Parathyroid adenoma (tissue), 2 donors: ENCODE measurements at regions not wholly inside any gene's neighbourhood (a gene's known extent, or its start where the extent isn't known, plus 50 kb on each side); places are given as distances from the start of the nearest gene placed in this dataset.

Experiments used
- H2AFZ ChIP-seq: fragments of 300-600 bp; sonication (generic); one replicate; pipeline ENCODE4 v1.7.0; 2017; ENCODE audit warnings: antibody characterized with exemption, mild to moderate bottlenecking
- H3K27ac ChIP-seq: fragments of 300-600 bp; sonication (generic); one replicate; pipeline ENCODE4 v1.7.0; 2017
- H3K27me3 ChIP-seq: fragments of 300-600 bp; sonication (generic); one replicate; pipeline ENCODE4 v1.7.0; 2017; ENCODE audit warnings: low read length; ENCODE audit not compliant: control insufficient read depth, insufficient read depth
- H3K36me3 ChIP-seq: fragments of 300-600 bp; sonication (generic); one replicate; pipeline ENCODE4 v1.7.0; 2017; ENCODE audit warnings: low read length; ENCODE audit not compliant: control insufficient read depth, insufficient read depth
- H3K4me1 ChIP-seq: fragments of 300-600 bp; sonication (generic); one replicate; pipeline ENCODE4 v1.7.0; 2017; ENCODE audit warnings: control low read depth
- H3K4me2 ChIP-seq: fragments of 300-600 bp; sonication (generic); one replicate; pipeline ENCODE4 v1.7.0; 2017; ENCODE audit warnings: low read length
- H3K4me3 ChIP-seq: fragments of 300-600 bp; sonication (generic); one replicate; pipeline ENCODE4 v1.7.0; 2017; ENCODE audit warnings: low read depth, low read length
- H3K79me2 ChIP-seq: fragments of 300-600 bp; sonication (generic); one replicate; pipeline ENCODE4 v1.7.0; 2017; ENCODE audit warnings: control low read depth
- H3K9ac ChIP-seq: fragments of 300-600 bp; sonication (generic); one replicate; pipeline ENCODE4 v1.7.0; 2017; ENCODE audit warnings: mild to moderate bottlenecking
- H3K9me3 ChIP-seq: fragments of 300-600 bp; sonication (generic); one replicate; pipeline ENCODE4 v1.7.0; 2017; ENCODE audit warnings: low read length; ENCODE audit not compliant: control insufficient read depth
- TF ChIP-seq, protein P1 (sequence below): fragments of 300-600 bp; sonication (generic); IDR thresholded peaks from one replicate; pipeline ENCODE4 v1.7.0; 2017; ENCODE audit warnings: antibody characterized with exemption, mild to moderate bottlenecking
- donor health status: primary hyperparathyroidism.

DNA sequence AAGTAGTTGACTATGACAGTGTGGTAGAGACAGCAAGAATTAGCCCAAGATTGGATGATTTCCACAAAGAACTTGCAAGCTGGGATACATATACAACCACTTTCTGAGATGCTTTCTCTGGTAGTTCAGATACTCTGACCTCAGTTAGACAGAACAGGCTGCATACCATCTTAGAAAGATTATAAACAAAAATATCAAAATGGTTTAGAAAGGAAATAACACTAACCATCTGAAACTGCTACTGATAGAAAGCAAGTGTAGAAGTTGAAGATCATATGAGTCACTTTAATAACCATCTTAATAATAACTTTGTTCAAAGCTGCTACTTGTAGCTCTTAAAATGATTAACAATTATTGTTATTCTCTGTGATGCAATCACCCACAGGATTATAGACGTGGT is 255.4 kb upstream of the TTC29 start:
- Histone ChIP-seq H3K4me1 (no peaks in the 10 kb centered on the region), H3K36me3 (no peaks in the 10 kb centered on the region), H3K9ac (no peak overlapping the region), H3K79me2 (no peaks in the 10 kb centered on the region), H3K4me2 (no peak overlapping the region), H3K4me3 (no peak overlapping the region), H3K9me3 (no peaks in the 10 kb centered on the region), H2AFZ (no peak overlapping the region), H3K27me3 (no peaks in the 10 kb centered on the region), H3K27ac (no peak overlapping the region)
- TF ChIP-seq, protein P1, sequence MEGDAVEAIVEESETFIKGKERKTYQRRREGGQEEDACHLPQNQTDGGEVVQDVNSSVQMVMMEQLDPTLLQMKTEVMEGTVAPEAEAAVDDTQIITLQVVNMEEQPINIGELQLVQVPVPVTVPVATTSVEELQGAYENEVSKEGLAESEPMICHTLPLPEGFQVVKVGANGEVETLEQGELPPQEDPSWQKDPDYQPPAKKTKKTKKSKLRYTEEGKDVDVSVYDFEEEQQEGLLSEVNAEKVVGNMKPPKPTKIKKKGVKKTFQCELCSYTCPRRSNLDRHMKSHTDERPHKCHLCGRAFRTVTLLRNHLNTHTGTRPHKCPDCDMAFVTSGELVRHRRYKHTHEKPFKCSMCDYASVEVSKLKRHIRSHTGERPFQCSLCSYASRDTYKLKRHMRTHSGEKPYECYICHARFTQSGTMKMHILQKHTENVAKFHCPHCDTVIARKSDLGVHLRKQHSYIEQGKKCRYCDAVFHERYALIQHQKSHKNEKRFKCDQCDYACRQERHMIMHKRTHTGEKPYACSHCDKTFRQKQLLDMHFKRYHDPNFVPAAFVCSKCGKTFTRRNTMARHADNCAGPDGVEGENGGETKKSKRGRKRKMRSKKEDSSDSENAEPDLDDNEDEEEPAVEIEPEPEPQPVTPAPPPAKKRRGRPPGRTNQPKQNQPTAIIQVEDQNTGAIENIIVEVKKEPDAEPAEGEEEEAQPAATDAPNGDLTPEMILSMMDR, result no peak

DNA sequence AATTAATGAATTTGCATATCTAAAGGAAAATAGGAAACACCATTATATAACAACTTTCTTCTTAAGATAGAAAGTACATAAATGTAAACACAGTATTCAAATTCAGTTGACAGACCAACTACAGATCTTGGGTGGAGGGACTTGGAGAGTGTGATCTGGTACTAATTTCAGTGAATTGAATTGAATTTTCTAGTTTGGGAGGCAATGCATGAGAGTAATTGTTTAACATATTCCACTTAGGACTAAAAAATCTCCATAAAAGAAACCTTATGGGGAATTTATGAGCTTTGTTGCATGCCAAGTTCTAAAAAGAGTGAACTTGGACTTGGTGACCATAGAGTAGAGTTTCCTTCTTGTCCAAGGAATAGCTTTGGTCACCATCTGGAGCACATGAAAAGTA is 261.1 kb upstream of the TTC29 start:
- Histone ChIP-seq H3K9me3 (no peaks in the 10 kb centered on the region), H3K4me3 (no peak overlapping the region), H3K36me3 (no peaks in the 10 kb centered on the region), H3K4me1 (no peaks in the 10 kb centered on the region), H3K4me2 (no peak overlapping the region), H3K9ac (no peak overlapping the region), H3K79me2 (no peaks in the 10 kb centered on the region), H2AFZ (no peak overlapping the region), H3K27me3 (no peaks in the 10 kb centered on the region), H3K27ac (no peak overlapping the region)
- TF ChIP-seq, protein P1, result no peak

DNA sequence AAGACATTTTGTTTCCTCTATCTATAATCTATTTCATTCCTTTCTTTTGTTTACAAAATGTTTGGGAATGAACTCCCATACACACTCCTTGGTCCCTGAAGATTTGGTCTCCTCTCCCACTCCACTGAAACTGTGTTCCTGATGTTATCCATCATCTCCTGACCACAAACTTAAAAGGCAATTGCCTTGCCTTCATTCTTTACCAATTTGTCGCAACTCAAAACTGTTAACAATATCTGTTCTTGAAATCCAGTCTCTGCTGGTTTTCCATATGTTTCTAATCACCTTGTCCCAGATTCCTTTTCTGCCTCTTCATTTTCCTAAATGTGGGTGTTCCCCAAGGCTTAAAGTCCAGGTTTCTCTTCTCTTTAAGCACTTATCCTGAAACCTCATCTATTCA is 262.2 kb upstream of the TTC29 start:
- H3K79me2 ChIP-seq, result no peaks in the 10 kb centered on the region
- H3K27me3 ChIP-seq, result no peaks in the 10 kb centered on the region
- TF ChIP-seq, protein P1, result no peak
- H3K4me1 ChIP-seq, result no peaks in the 10 kb centered on the region
- no peak overlapping the region for H3K27ac ChIP-seq
- H3K9ac ChIP-seq, result no peak overlapping the region
- no peaks in the 10 kb centered on the region for H3K9me3 ChIP-seq
- no peak overlapping the region for H3K4me3 ChIP-seq
- no peak overlapping the region for H3K4me2 ChIP-seq
- no peak overlapping the region for H2AFZ ChIP-seq
- no peaks in the 10 kb centered on the region for H3K36me3 ChIP-seq

DNA sequence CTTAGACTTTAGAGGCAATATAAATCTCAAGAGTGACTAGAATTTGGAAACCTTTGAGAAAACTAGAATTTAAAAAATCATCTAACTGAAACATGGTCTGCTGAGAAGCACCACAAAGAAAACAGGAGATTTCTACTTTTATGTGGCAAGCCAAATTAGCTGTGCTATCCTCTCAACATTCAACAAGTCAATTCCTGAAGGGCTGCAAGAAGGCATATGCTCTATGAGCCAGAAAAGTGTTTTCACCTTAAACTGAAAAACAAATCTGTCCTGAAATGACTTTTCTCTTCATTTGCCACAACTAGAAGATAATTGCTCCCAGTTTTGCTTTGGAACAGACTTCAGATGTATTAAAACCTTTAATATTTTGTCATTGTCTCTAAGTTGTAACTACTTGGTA is 263.2 kb upstream of the EDNRA start:
- H2AFZ ChIP-seq, result no peak overlapping the region
- no peak overlapping the region for H3K27ac ChIP-seq
- no peak overlapping the region for H3K4me3 ChIP-seq
- no peaks in the 10 kb centered on the region for H3K4me1 ChIP-seq
- H3K36me3 ChIP-seq, result no peaks in the 10 kb centered on the region
- TF ChIP-seq, protein P1, result no peak
- no peak overlapping the region for H3K9ac ChIP-seq
- H3K79me2 ChIP-seq, result no peaks in the 10 kb centered on the region
- no peaks in the 10 kb centered on the region for H3K9me3 ChIP-seq
- H3K27me3 ChIP-seq, result no peaks in the 10 kb centered on the region
- H3K4me2 ChIP-seq, result no peak overlapping the region

DNA sequence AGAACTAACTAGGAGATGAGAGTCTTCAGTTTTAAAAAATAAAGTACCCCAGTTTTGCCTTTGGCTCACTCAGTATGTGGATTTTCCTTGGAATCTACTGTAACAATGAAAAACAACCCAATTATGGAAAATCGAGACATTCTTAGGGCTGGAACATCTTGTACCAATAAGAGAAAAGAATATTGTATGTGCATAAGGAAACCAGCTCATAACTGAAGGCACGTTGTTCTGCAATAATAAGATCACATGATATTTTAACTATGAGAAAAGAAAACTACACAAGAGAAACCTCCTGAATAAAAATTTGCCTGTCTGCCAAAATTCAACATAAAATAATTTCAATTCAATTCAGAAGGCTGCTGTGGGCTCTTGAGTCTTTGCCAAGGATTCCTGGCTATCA is 261.8 kb upstream of the EDNRA start:
- TF ChIP-seq, protein P1, result no peak
- Histone ChIP-seq H3K4me2 (no peak overlapping the region), H3K9ac (no peak overlapping the region), H3K9me3 (no peaks in the 10 kb centered on the region), H2AFZ (no peak overlapping the region), H3K4me3 (no peak overlapping the region), H3K79me2 (no peaks in the 10 kb centered on the region), H3K4me1 (no peaks in the 10 kb centered on the region), H3K36me3 (no peaks in the 10 kb centered on the region), H3K27ac (no peak overlapping the region), H3K27me3 (no peaks in the 10 kb centered on the region)
